NCI-H524 (cell line): ENCODE measurements at regions not wholly inside any gene's neighbourhood (a gene's known extent, or its start where the extent isn't known, plus 50 kb on each side); places are given as distances from the start of the nearest gene placed in this dataset.

Experiments used
- DNase-seq, 2 experiments: peaks; one replicate each; lab custom pipeline; 2025; lab: John Stamatoyannopoulos, UW

- DNase-seq, result no peak
Measured at GRCh38 chr2:216914491-216914890, 54.6 kb upstream of the TNP1 start.

GRCh38 chr2:216911886-216912285, 52.0 kb upstream of the TNP1 start:
- DNase-seq, result no peak

DNA sequence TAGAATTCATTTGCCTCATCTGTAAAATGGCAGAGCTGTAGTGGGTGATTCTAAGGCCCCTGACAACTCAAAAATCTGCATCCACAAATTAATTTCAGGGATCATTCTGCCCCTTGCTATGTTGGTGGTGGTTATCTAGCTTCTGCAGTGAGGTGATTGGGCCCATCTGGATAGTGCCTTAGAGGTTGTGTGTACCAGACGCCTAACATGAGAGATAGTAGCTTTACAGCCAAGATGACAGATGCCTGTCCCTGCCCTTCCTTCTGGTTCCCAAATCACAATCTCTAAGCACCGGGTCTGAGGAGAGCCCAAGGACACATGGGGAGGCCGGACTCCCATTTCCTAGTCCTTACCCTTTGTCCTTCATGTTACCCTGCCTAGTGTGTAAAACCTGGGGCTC, 51.1 kb upstream of the TNP1 start:
- peak; percentile 36 to 69 for DNase-seq

DNA sequence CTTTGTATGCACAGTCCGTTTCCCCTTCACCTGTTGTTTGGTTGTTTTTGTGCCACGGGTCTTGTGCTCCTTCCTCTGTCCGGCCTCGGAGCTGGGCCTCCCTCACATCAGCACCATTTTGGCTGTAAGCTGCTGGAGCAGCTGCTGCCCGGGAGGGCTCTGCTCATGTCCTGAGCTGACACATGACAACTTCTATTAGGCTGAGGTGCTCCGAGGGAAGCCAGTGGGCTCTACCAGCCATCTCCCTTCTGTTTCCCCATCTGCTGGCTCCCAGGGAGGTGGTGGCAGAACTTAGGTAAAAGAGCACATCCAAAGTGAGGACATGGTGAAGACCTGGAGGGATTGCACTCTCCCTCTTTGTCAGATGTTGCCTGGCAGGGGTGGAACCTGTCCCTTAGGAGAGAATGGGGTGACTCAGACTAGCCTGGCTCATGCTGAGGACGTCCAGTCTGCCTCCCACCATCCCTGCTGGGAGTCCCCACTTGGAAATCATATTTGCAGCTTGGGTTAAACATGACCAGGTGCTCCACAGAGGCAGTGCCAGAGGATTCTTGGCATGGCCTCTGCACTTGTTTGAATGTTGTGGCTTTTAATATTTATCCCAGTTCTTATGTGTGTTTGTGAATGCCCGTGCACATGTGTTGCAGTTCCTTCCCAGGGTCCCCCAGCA, 49.8 kb upstream of the TNP1 start:
- DNase-seq, result peak; percentile 23 to 62
